Smooth muscle cell (in vitro differentiated cells): ENCODE measurements at regions not wholly inside any gene's neighbourhood (a gene's known extent, or its start where the extent isn't known, plus 50 kb on each side); places are given as distances from the start of the nearest gene placed in this dataset.

ENCODE experiments used
- DNase-seq: peaks from one replicate; lab custom pipeline; 2025; ENCODE audit not compliant: unreplicated experiment; lab: John Stamatoyannopoulos, UW
- H2AFZ ChIP-seq: fragments of 200-600 bp; sonication (generic); 2 replicates; pipeline ENCODE4 v1.6.0; 2016; ENCODE audit warnings: antibody characterized with exemption, low read depth, mild to moderate bottlenecking
- H3F3A ChIP-seq: fragments of 200-600 bp; sonication (generic); 2 replicates; pipeline ENCODE4 v1.6.0; 2017; ENCODE audit warnings: antibody characterized with exemption, low read depth
- H3K27ac ChIP-seq: fragments of 200-600 bp; sonication (generic); 2 replicates; pipeline ENCODE4 v1.5.1; 2016; ENCODE audit warnings: low read depth, mild to moderate bottlenecking
- H3K27me3 ChIP-seq: fragments of 200-600 bp; sonication (generic); 2 replicates; pipeline ENCODE4 v1.6.1; 2016; ENCODE audit warnings: low read depth, mild to moderate bottlenecking
- H3K36me3 ChIP-seq: fragments of 200-600 bp; sonication (generic); 2 replicates; pipeline ENCODE4 v1.5.1; 2016; ENCODE audit warnings: low read depth
- H3K4me1 ChIP-seq: fragments of 200-600 bp; sonication (generic); 2 replicates; pipeline ENCODE4 v1.5.1; 2016; ENCODE audit warnings: low read depth
- H3K4me2 ChIP-seq: fragments of 200-600 bp; sonication (generic); 2 replicates; pipeline ENCODE4 v1.6.0; 2016; ENCODE audit warnings: mild to moderate bottlenecking
- H3K4me3 ChIP-seq: fragments of 200-600 bp; sonication (generic); 2 replicates; pipeline ENCODE4 v1.5.1; 2016; ENCODE audit warnings: mild to moderate bottlenecking
- H3K79me2 ChIP-seq: fragments of 200-600 bp; sonication (generic); 2 replicates; pipeline ENCODE4 v1.6.0; 2016; ENCODE audit warnings: low read depth, mild to moderate bottlenecking
- H3K9ac ChIP-seq: fragments of 200-600 bp; sonication (generic); 2 replicates; pipeline ENCODE4 v1.6.0; 2016; ENCODE audit warnings: low read depth
- H3K9me3 ChIP-seq: fragments of 200-600 bp; sonication (generic); replicated peaks from 2 replicates; pipeline ENCODE4 v1.5.1; 2016; ENCODE audit warnings: low read depth
- H4K20me1 ChIP-seq: fragments of 200-600 bp; sonication (generic); 2 replicates; pipeline ENCODE4 v1.6.0; 2016; ENCODE audit warnings: low read depth
- WGBS: methylation state at CpG from one replicate; pipeline ENCODE4 v1.1.7; 2016; ENCODE audit warnings: low lambda C conversion rate; 5-methylcytosine and 5-hydroxymethylcytosine counted together
- TF ChIP-seq, protein P1 (sequence below): fragments of 200-600 bp; sonication (generic); IDR thresholded peaks from 2 replicates; pipeline ENCODE4 v1.5.1; 2017; ENCODE audit warnings: borderline replicate concordance, mild to moderate bottlenecking, antibody characterized with exemption; ENCODE audit not compliant: insufficient read depth, poor library complexity, severe bottlenecking

DNA sequence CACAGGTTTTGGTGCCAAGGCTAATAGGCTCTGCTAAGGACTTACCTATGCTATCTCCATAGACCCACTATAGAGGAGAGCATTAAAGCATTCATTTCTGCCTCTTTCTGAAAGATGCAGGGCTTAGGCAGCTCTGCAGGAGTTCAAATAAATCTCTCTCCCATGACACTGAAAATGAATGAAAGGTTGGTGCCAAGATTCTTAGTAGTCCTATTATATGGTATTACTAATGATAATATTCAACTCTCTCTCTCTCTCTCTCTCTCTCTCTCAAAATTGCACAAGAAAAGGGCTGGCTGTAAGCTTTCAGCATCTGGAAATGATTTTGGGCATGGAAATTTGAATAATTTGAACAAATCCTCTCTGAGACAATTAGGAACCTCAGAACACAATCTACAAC is 433.7 kb downstream of the MBD2 start:
- no peak overlapping the region for H2AFZ ChIP-seq
- H3K4me3 ChIP-seq, result no peak overlapping the region
- TF ChIP-seq, protein P1, sequence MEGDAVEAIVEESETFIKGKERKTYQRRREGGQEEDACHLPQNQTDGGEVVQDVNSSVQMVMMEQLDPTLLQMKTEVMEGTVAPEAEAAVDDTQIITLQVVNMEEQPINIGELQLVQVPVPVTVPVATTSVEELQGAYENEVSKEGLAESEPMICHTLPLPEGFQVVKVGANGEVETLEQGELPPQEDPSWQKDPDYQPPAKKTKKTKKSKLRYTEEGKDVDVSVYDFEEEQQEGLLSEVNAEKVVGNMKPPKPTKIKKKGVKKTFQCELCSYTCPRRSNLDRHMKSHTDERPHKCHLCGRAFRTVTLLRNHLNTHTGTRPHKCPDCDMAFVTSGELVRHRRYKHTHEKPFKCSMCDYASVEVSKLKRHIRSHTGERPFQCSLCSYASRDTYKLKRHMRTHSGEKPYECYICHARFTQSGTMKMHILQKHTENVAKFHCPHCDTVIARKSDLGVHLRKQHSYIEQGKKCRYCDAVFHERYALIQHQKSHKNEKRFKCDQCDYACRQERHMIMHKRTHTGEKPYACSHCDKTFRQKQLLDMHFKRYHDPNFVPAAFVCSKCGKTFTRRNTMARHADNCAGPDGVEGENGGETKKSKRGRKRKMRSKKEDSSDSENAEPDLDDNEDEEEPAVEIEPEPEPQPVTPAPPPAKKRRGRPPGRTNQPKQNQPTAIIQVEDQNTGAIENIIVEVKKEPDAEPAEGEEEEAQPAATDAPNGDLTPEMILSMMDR, result no peak
- H3K27me3 ChIP-seq, result no peaks in the 10 kb centered on the region
- H3K9ac ChIP-seq, result no peak overlapping the region
- H3K27ac ChIP-seq, result no peak overlapping the region
- no peak for DNase-seq
- H3K36me3 ChIP-seq, result no peaks in the 10 kb centered on the region
- H3K9me3 ChIP-seq, result no peaks in the 10 kb centered on the region
- H3K79me2 ChIP-seq, result no peaks in the 10 kb centered on the region
- no peaks in the 10 kb centered on the region for H4K20me1 ChIP-seq
- no peaks in the 10 kb centered on the region for H3F3A ChIP-seq
- H3K4me2 ChIP-seq, result no peak overlapping the region
- H3K4me1 ChIP-seq, result no peaks in the 10 kb centered on the region

GRCh38 chr18:53789376-53790247 is 434.9 kb downstream of the MBD2 start:
- TF ChIP-seq, protein P1, result no peak
- Histone ChIP-seq H3K9ac (no peak overlapping the region), H2AFZ (no peak overlapping the region), H3K36me3 (no peaks in the 10 kb centered on the region), H3K4me2 (no peak overlapping the region), H3K27me3 (no peaks in the 10 kb centered on the region), H3K79me2 (no peaks in the 10 kb centered on the region), H3K4me1 (no peaks in the 10 kb centered on the region), H3K27ac (no peak overlapping the region), H3F3A (no peaks in the 10 kb centered on the region), H4K20me1 (no peaks in the 10 kb centered on the region), H3K4me3 (no peak overlapping the region), H3K9me3 (no peaks in the 10 kb centered on the region)
- no peak for DNase-seq
- 82% methylated on average over 4 of the region's 4 CpGs for WGBS

DNA sequence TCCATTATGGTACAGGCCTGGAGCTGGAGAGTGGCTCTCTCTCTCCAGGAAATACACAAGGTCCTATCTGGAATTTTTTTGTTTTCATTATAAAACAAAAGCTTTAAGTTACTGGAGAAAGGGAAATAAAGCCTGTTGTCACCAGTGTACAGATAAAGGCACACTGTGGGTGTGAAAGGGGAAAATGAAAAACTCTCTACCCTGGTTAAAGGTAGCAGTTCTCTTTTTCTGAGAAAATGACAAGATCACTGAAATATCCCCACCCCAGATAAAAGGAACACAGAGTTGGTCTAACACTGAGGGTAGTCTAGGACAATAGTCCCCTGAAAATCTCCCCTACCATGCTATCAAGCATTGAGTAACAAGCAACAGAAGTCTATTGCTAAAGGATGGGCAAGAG is 438.7 kb downstream of the MBD2 start:
- Histone ChIP-seq H3K9me3 (no peaks in the 10 kb centered on the region), H3K27me3 (no peaks in the 10 kb centered on the region), H3K79me2 (no peaks in the 10 kb centered on the region), H2AFZ (no peak overlapping the region), H4K20me1 (no peaks in the 10 kb centered on the region), H3K9ac (no peak overlapping the region), H3K27ac (no peak overlapping the region), H3K4me1 (no peaks in the 10 kb centered on the region), H3K36me3 (no peaks in the 10 kb centered on the region), H3F3A (no peaks in the 10 kb centered on the region), H3K4me2 (no peak overlapping the region), H3K4me3 (no peak overlapping the region)
- DNase-seq, result no peak
- TF ChIP-seq, protein P1, result no peak

DNA sequence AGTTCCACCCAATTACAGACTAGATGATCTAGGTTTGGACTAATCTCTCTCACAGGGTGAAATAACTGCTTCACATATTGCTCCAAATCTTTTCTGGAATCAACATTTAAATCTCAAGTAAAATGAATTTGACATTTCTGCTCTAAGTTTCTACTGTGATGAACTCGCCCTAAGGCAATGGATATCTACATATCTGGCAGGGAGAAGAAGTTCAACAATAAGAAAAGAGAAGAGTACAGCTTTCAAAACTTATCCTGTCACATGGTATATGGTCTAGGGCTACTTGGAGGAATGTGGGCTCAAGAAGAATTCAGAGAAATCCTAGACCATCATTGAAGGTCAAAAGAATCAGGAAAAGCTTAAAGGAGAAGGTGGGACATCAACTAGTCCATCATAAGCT is 440.2 kb downstream of the MBD2 start:
- no peak for DNase-seq
- no peak overlapping the region for H2AFZ ChIP-seq
- no peaks in the 10 kb centered on the region for H3K27me3 ChIP-seq
- H3K9ac ChIP-seq, result no peak overlapping the region
- TF ChIP-seq, protein P1, result no peak
- H3K36me3 ChIP-seq, result no peaks in the 10 kb centered on the region
- no peaks in the 10 kb centered on the region for H4K20me1 ChIP-seq
- H3K27ac ChIP-seq, result no peak overlapping the region
- no peaks in the 10 kb centered on the region for H3K79me2 ChIP-seq
- 81% methylated on average over 1 of the region's 1 CpG for WGBS
- no peak overlapping the region for H3K4me2 ChIP-seq
- no peaks in the 10 kb centered on the region for H3K4me1 ChIP-seq
- no peaks in the 10 kb centered on the region for H3K9me3 ChIP-seq
- no peak overlapping the region for H3K4me3 ChIP-seq
- H3F3A ChIP-seq, result no peaks in the 10 kb centered on the region
